ENCODE measurements at regions not wholly inside any gene's neighbourhood (a gene's known extent, or its start where the extent isn't known, plus 50 kb on each side); places are given as distances from the start of the nearest gene placed in this dataset.

DNA sequence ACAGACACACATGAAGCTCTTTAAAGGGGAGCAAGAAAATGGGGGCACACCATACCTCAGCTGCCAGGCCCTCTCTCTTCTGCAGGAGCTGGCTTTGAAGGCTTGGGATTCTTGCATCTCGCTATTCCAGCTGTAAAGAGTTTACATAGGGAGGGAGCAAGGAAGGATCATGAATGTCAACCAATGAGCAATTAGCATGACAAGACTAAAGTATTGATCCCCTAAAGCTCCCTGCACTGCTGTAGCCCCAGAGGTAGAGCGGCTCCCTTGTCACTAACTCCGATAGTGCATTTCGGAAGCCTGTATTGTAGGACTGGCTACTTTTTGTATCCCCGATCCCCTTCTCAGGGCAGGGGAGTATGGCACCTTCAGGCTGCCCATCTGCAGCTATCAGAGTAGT lies 113.4 kb upstream of the PMFBP1 start:
- Histone ChIP-seq H3K4me1 (ENCODE audit: low read depth) (no peaks in the 10 kb centered on the region), H3K36me3 (ENCODE audit: low read depth) (no peaks in the 10 kb centered on the region), H3K4me3 (no peak overlapping the region), H3K9me3 (no peaks in the 10 kb centered on the region)
- TF ChIP-seq, protein P1, sequence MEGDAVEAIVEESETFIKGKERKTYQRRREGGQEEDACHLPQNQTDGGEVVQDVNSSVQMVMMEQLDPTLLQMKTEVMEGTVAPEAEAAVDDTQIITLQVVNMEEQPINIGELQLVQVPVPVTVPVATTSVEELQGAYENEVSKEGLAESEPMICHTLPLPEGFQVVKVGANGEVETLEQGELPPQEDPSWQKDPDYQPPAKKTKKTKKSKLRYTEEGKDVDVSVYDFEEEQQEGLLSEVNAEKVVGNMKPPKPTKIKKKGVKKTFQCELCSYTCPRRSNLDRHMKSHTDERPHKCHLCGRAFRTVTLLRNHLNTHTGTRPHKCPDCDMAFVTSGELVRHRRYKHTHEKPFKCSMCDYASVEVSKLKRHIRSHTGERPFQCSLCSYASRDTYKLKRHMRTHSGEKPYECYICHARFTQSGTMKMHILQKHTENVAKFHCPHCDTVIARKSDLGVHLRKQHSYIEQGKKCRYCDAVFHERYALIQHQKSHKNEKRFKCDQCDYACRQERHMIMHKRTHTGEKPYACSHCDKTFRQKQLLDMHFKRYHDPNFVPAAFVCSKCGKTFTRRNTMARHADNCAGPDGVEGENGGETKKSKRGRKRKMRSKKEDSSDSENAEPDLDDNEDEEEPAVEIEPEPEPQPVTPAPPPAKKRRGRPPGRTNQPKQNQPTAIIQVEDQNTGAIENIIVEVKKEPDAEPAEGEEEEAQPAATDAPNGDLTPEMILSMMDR (IDR thresholded peaks at IDR 0.05): no peak
- DNase-seq: no peak
- intact Hi-C loops (cut with DNase I, micrococcal nuclease): no loop called here
- no peak for ATAC-seq

GRCh38 chr16:72284042-72284789 lies 112.3 kb upstream of the PMFBP1 start:
- Histone ChIP-seq H3K4me3 (no peak overlapping the region), H3K36me3 (ENCODE audit: low read depth) (no peaks in the 10 kb centered on the region), H3K9me3 (no peaks in the 10 kb centered on the region), H3K4me1 (ENCODE audit: low read depth) (no peaks in the 10 kb centered on the region)
- TF ChIP-seq, protein P1 (IDR thresholded peaks at IDR 0.05): no peak
- DNase-seq (no peak), ATAC-seq (no peak)
- intact Hi-C loops (cut with DNase I, micrococcal nuclease): no loop called here

DNA sequence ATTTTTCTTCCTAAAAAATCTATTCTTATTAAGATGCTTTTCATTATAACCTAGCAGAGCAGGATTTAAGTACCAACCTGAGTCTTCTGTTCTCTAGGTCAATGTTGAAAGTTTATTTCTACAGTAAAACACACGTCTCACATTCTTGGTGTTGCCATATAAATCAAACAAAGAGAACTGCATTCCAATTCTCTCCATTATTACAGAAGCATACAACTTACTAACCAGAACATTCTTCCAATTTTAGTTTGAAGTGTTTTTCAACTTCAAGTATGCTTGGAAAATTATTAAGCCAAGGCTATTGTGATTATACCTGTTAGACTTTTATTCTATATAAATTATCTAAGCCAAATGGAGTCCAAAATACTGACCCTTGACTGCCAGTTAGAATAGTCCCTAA lies 110.4 kb upstream of the PMFBP1 start:
- H3K36me3 ChIP-seq (ENCODE audit: low read depth): no peaks in the 10 kb centered on the region
- H3K9me3 ChIP-seq: no peaks in the 10 kb centered on the region
- TF ChIP-seq, protein P1 (IDR thresholded peaks at IDR 0.05): no peak
- ATAC-seq: no peak
- intact Hi-C loops (cut with DNase I, micrococcal nuclease): no loop called here
- no peak for DNase-seq
- no peak overlapping the region for H3K4me3 ChIP-seq
- no peaks in the 10 kb centered on the region for H3K4me1 ChIP-seq (ENCODE audit: low read depth)

- no peak for ATAC-seq
- intact Hi-C loops (cut with DNase I, micrococcal nuclease): no loop called here
- H3K4me3 ChIP-seq: no peak overlapping the region
- no peaks in the 10 kb centered on the region for H3K36me3 ChIP-seq (ENCODE audit: low read depth)
- H3K9me3 ChIP-seq: no peaks in the 10 kb centered on the region
- no peaks in the 10 kb centered on the region for H3K4me1 ChIP-seq (ENCODE audit: low read depth)
- TF ChIP-seq, protein P1 (IDR thresholded peaks at IDR 0.05): no peak
- DNase-seq: no peak
Measured at GRCh38 chr16:72278301-72278700, 106.3 kb upstream of the PMFBP1 start.

DNA sequence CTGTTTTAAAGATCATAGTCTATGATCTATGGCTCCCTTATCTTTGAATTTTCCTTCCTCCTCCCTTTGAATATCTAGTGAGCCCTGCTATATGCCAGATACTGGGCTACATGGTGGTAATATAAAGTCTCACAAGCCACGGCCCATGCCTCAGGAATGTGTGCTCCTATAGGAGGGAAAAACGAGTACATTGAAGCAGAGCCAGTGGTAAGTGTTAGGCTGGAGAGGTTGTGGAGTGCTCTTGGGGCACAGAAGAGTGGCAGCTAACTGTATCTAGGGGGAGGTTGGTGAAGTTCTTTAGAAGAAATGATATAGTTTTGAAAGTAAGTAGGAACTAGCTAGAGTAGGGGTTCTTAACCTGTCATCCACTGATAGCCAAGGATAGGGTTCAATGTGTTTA lies 105.8 kb upstream of the PMFBP1 start:
- Histone ChIP-seq H3K36me3 (ENCODE audit: low read depth) (no peaks in the 10 kb centered on the region), H3K9me3 (no peaks in the 10 kb centered on the region), H3K4me3 (no peak overlapping the region), H3K4me1 (ENCODE audit: low read depth) (no peaks in the 10 kb centered on the region)
- DNase-seq: no peak
- TF ChIP-seq, protein P1 (IDR thresholded peaks at IDR 0.05): no peak
- no peak for ATAC-seq
- intact Hi-C loops (cut with DNase I, micrococcal nuclease): no loop called here
